ENCODE measurements at regions not wholly inside any gene's neighbourhood (a gene's known extent, or its start where the extent isn't known, plus 50 kb on each side); places are given as distances from the start of the nearest gene placed in this dataset.

- Histone ChIP-seq H3K9me3 (replicated peaks; ENCODE audit: control insufficient read depth, insufficient read depth, low read length) (no peaks in the 10 kb centered on the region), H3K27me3 (ENCODE audit: control insufficient read depth in 2 of 2, insufficient read depth in 2 of 2, low read length in 2 of 2) (no peaks in the 10 kb centered on the region), H3K27ac (ENCODE audit: insufficient read depth, low read depth, low read length) (no peak overlapping the region), H3K9ac (replicated peaks; ENCODE audit: extremely low read depth, insufficient read depth, low read length) (no peak overlapping the region), H4K20me1 (replicated peaks; ENCODE audit: control insufficient read depth, extremely low read depth, insufficient read depth, low read length) (no peaks in the 10 kb centered on the region), H2AFZ (ENCODE audit: low read depth, low read length) (no peak overlapping the region), H3K4me1 (ENCODE audit: control insufficient read depth, extremely low read depth, insufficient read depth, low read length) (no peaks in the 10 kb centered on the region), H3K9me1 (replicated peaks; ENCODE audit: control insufficient read depth, extremely low read depth, insufficient read depth, low read length) (no peaks in the 10 kb centered on the region), H3K36me3 (ENCODE audit: control insufficient read depth in 2 of 2, extremely low read depth in 1 of 2, insufficient read depth in 2 of 2, low read length in 2 of 2) (no peaks in the 10 kb centered on the region), H3K79me2 (ENCODE audit: control insufficient read depth, insufficient read depth, low read length) (no peaks in the 10 kb centered on the region), H3K4me2 (ENCODE audit: insufficient read depth, low read length) (no peak overlapping the region), H3K4me3 (replicated peaks in 1 of 3; ENCODE audit: insufficient read depth in 1 of 3, low read depth in 1 of 3, low read length in 3 of 3) (no peak overlapping the region)
- DNase-seq (ENCODE audit: low read depth, low spot score): no peak
- POLR2A ChIA-PET: no interaction called here
- CTCF ChIA-PET: interaction anchor here (0.7 kb wide), 1 partner anchor 262 kb away, joined by 3 read pairs; no protein-coding TSS in a partner anchor
- dilution Hi-C loops (cut with MboI; ENCODE audit: extremely low pct_ligation_motif_present, low sequenced_read_pairs): no loop called here
- BruUV-seq (replicated peaks): no TSS peak
- no peak for TF ChIP-seq FOS (IDR thresholded peaks at IDR 0.05; ENCODE audit: borderline replicate concordance, insufficient read depth, low read length)
- no peak for TF ChIP-seq GATA2 (IDR thresholded peaks at IDR 0.05; ENCODE audit: insufficient read depth, insufficient read length, low read depth, low read length)
- TF ChIP-seq MYC (IDR thresholded peaks at IDR 0.05; ENCODE audit: low read depth, low read length): no peak
- no peak for TF ChIP-seq MAX (IDR thresholded peaks at IDR 0.05; ENCODE audit: insufficient read depth, insufficient read length)
- no peak for TF ChIP-seq POLR2A (IDR thresholded peaks at IDR 0.05; ENCODE audit: low read depth, low read length)
- TF ChIP-seq POLR2AphosphoS5 (IDR thresholded peaks at IDR 0.05; ENCODE audit: insufficient read depth, low read depth, low read length): no peak
- no peak for TF ChIP-seq JUN (IDR thresholded peaks at IDR 0.05; ENCODE audit: borderline replicate concordance, insufficient read depth, insufficient read length, low read depth)
- TF ChIP-seq CTCF (IDR thresholded peaks at IDR 0.05; ENCODE audit: extremely low read depth in 1 of 2, insufficient read depth in 1 of 2, low read depth in 1 of 2, low read length in 2 of 2): no peak
- TF ChIP-seq EZH2 (IDR thresholded peaks at IDR 0.05; ENCODE audit: borderline replicate concordance, low read depth, low read length, severe bottlenecking): no peak
- no peak for FAIRE-seq
- intact Hi-C loops (cut with micrococcal nuclease): no loop called here
These were observed 751.6 kb downstream of the SI start for GRCh38 chr3:164326714-164327113.

All from endothelial cell of umbilical vein (primary cell).